PFSK-1 (cell line): ENCODE measurements at regions not wholly inside any gene's neighbourhood (a gene's known extent, or its start where the extent isn't known, plus 50 kb on each side); places are given as distances from the start of the nearest gene placed in this dataset.

Experiments
- FOXP2 ChIP-seq: optimal IDR thresholded peaks from 2 replicates; pipeline ENCODE3; 2011; ENCODE audit warnings: borderline replicate concordance, control low read depth, inconsistent platforms; ENCODE audit not compliant: insufficient read depth; ENCODE audit errors: extremely low read length, extremely low read depth
- POLR2AphosphoS5 ChIP-seq: IDR thresholded peaks from 2 replicates; pipeline ENCODE4 v1.6.1; 2012; ENCODE audit warnings: low read depth, mild to moderate bottlenecking, control low read depth, low read length, moderate library complexity
- SIN3A ChIP-seq: IDR thresholded peaks from 2 replicates; pipeline ENCODE4 v1.6.1; 2012; ENCODE audit warnings: mild to moderate bottlenecking, low read length, moderate library complexity, borderline replicate concordance; ENCODE audit not compliant: insufficient read depth
- TAF1 ChIP-seq: IDR thresholded peaks from 2 replicates; pipeline ENCODE4 v1.6.1; 2012; ENCODE audit warnings: low read length, control low read depth, borderline replicate concordance; ENCODE audit not compliant: insufficient read depth
- TF ChIP-seq, protein P1 (sequence below), 2 experiments: IDR thresholded peaks; 2 replicates each; pipeline versions ENCODE4 v1.6.1 to v1.8.0; 2011 to 2012; ENCODE audit warnings: low read depth in 2 of 2, low read length in 2 of 2, control low read depth in 1 of 2, inconsistent platforms in 1 of 2, mild to moderate bottlenecking in 1 of 2, moderate library complexity in 1 of 2; ENCODE audit not compliant: insufficient read depth in 1 of 2

DNA sequence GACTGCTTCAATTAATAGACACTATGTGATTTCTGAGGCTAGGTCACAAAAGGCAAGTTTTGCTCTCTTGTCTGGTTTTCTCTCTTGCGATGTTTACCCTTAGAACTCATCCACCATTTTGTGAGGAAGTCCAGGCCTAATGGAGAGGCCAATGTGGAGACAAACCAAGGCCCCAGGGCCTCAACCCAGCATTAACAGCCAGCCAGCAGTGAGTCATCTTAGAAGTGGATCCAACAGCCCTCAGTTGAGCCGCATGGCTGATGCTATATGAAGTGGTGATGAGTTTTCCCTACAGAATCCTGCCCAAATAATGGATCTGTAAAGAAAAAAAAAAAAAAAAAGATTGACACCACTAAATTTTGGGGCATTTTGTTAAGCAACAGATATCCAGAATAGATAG is 95.1 kb downstream of the DNTTIP2 start:
- no peak for TF ChIP-seq FOXP2
- TF ChIP-seq POLR2AphosphoS5, result no peak
- TF ChIP-seq, protein P1, sequence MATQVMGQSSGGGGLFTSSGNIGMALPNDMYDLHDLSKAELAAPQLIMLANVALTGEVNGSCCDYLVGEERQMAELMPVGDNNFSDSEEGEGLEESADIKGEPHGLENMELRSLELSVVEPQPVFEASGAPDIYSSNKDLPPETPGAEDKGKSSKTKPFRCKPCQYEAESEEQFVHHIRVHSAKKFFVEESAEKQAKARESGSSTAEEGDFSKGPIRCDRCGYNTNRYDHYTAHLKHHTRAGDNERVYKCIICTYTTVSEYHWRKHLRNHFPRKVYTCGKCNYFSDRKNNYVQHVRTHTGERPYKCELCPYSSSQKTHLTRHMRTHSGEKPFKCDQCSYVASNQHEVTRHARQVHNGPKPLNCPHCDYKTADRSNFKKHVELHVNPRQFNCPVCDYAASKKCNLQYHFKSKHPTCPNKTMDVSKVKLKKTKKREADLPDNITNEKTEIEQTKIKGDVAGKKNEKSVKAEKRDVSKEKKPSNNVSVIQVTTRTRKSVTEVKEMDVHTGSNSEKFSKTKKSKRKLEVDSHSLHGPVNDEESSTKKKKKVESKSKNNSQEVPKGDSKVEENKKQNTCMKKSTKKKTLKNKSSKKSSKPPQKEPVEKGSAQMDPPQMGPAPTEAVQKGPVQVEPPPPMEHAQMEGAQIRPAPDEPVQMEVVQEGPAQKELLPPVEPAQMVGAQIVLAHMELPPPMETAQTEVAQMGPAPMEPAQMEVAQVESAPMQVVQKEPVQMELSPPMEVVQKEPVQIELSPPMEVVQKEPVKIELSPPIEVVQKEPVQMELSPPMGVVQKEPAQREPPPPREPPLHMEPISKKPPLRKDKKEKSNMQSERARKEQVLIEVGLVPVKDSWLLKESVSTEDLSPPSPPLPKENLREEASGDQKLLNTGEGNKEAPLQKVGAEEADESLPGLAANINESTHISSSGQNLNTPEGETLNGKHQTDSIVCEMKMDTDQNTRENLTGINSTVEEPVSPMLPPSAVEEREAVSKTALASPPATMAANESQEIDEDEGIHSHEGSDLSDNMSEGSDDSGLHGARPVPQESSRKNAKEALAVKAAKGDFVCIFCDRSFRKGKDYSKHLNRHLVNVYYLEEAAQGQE (IDR thresholded peaks at IDR 0.05; ENCODE audit: insufficient read depth in 1 of 2, low read depth in 2 of 2, low read length in 2 of 2), result no peak
- TF ChIP-seq TAF1, result no peak
- no peak for TF ChIP-seq SIN3A

- TF ChIP-seq, protein P1 (IDR thresholded peaks at IDR 0.05; ENCODE audit: insufficient read depth in 1 of 2, low read depth in 2 of 2, low read length in 2 of 2), result peak in 1 of 2 experiments; percentile 70; a peak in 2 of 4 replicates
- TF ChIP-seq FOXP2 (no peak), TAF1 (no peak), SIN3A (peak; percentile 34; the same call in 1 of the 2 replicates), POLR2AphosphoS5 (no peak)
Observed at GRCh38 chr1:93779540-93780165, 98.0 kb upstream of the BCAR3 start.

- TF ChIP-seq SIN3A (no peak), FOXP2 (no peak), POLR2AphosphoS5 (no peak), TAF1 (no peak)
- TF ChIP-seq, protein P1 (IDR thresholded peaks at IDR 0.05; ENCODE audit: insufficient read depth in 1 of 2, low read depth in 2 of 2, low read length in 2 of 2), result no peak
Observed at GRCh38 chr1:93778457-93778856, 96.8 kb upstream of the BCAR3 start.

GRCh38 chr1:93777255-93777654 is 95.6 kb upstream of the BCAR3 start:
- no peak for TF ChIP-seq SIN3A
- no peak for TF ChIP-seq FOXP2
- TF ChIP-seq POLR2AphosphoS5, result no peak
- no peak for TF ChIP-seq TAF1
- TF ChIP-seq, protein P1 (IDR thresholded peaks at IDR 0.05; ENCODE audit: insufficient read depth in 1 of 2, low read depth in 2 of 2, low read length in 2 of 2), result no peak

DNA sequence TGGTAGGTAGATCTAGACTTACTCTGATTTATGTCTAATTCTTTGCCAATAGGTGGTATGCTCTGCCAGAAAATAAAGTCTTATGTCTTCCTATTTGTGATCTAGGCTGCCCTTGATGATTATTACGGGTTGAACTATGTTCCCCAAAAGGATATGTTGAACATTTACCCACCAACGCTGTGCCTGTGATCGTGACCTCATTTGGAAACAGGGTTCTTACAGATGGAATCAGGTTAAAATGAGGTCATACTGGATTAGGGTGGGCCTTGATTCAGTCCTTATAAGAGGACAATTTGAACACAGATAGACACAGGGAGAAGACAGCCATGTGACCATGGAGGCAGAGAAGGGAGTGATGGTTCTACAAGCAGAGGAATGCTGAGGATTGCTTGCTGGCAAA is 95.1 kb upstream of the BCAR3 start:
- TF ChIP-seq, protein P1 (IDR thresholded peaks at IDR 0.05; ENCODE audit: insufficient read depth in 1 of 2, low read depth in 2 of 2, low read length in 2 of 2), result no peak
- TF ChIP-seq SIN3A (no peak), TAF1 (no peak), POLR2AphosphoS5 (no peak), FOXP2 (no peak)
